GM19324 (cell line): ENCODE measurements at regions not wholly inside any gene's neighbourhood (a gene's known extent, or its start where the extent isn't known, plus 50 kb on each side); places are given as distances from the start of the nearest gene placed in this dataset.
A peak's percentile ranks its signal among the peaks of the same experiment; 100 is the strongest.
"Not testable (repeated sequence)": the region's sequence is repeated elsewhere in the genome, so short reads cannot be mapped to it uniquely, and the experiment has no call there.

Experiments used
- ATAC-seq: cut with Tn5 transposase; IDR thresholded peaks from one replicate; pipeline ENCODE4 v1.9.1; 2021; ENCODE audit warnings: mild to moderate bottlenecking, moderate library complexity; ENCODE audit not compliant: unreplicated experiment, low FRiP score

DNA sequence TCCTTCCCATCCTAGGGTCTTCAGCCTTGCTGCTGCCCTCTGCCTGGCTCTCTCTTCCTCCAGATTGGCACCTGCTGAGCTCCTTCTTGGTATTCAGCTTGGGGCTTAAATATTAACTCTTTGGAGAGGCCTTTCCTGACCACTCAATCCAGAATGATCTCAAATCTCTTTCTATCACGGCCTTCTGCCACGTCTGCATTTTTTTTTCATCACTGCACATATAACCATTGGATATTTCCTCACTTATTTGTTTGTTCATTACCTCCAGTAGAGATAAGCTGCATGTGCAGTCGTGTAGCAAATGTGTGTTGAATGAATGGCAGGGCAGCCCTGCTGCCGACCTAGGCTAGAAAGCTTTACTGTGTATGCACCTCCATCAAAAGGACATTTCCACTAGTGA lies 51.6 kb upstream of the MPP7 start:
- ATAC-seq: no peak

DNA sequence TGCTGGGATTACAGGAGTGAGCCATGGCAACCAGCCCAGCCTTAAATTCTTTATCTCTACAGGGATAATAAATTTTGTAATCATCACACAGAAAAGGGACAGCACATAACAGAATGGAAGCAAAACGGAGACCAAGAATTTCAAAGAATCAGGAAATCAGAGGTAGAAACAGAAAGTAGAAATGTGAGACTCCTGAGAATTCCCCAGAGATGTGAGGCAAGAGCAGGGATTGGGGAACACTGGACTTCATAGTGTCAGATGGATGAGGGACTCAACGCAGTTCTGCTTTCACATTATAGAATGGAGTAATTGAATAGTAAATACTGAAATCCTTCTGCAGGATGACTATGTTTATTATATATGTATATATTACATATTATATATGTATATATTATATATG lies 52.5 kb upstream of the MPP7 start:
- no peak for ATAC-seq

DNA sequence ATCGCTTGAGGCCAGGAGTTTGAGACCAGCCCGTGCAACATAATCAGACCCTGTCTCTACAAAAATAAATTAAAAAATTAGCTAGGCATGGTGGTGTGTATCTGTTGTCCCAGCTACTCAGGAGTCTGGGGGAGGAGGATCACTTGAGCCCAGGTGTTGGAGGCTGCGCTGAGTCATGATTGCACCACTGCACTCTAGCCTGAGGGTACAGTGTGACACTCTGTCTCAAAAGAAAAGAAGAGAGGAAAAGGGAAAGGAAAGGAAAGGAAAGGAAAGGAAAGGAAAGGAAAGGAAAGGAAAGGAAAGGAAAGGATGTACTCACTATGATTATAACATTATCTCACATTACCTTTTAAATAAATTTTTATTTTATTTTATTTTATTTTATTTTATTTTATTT lies 56.5 kb upstream of the MPP7 start:
- no peak for ATAC-seq

DNA sequence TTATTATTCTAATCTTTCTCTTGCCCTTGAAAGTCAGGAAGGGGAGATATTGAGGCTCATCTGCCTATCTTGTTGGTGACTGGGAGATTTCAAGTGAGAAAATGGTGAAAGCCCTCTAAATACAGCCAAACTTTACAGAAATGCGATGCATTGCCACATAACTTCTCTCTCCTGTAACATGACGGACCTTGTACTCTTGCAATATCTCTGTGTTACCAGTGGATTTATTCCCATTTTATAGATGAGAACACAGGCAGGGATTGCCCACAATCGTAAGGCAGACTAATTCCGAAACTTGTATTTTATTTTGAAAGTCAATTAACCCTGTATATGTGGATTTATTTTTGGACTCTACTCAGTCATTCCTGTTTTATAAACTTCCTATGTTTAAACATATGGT lies 57.3 kb upstream of the MPP7 start:
- ATAC-seq: no peak

DNA sequence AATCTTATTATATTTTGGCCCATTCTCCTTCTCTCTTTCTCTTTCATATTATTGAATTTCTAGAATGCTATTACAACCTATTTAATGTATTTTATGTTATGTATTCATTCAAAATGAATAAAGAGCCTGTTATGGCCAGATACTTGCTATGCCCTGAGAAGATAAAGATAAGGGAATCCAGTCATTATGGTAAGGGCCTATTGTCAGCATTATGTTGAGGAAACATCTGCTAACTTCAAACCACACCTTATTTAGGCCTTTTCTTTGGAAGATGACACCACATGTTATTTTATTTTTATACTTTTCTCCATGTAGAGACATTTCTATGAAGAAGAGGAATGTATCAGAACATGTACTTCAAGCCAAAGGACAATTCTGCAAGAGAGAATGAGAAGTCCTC lies 60.5 kb upstream of the MPP7 start:
- ATAC-seq: no peak

DNA sequence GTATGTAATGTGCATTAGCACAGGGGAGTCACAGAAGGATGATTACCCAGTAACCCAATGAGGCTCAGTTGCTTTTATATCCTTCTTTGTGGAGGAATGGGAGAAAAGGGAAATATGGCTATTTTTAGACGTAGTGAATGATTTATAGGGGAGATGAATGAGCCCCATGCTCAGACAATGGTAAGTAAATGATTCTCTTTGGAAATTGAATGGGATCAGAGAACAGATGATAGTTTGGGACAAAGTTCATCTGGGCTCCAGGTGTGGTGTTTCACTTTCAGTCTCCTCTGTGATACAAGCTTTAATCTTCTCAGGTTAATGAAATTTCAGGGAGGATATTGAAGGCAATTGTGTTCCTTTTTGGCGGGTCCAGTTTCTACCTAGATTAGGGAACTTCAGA lies 63.0 kb upstream of the MPP7 start:
- ATAC-seq: no peak

DNA sequence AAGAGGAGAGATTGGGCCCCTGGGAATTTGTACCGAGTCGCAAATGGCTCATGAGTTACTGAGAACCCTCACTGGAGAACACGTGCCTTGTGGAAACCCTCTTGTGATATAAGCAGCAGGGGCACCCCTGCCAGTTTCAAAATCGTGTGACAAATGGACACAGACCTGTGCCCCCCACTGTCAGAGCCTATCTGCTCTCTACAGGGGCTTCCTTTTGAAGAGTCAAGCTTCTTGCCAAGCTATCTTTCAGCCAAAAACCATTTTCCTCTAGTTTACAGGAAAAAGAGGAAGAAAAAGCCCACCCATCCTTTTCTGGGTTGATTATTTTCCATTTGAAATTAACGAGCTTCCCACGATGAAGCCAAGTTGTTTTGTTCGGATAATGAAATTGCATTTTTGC lies 64.1 kb upstream of the MPP7 start:
- no peak for ATAC-seq

DNA sequence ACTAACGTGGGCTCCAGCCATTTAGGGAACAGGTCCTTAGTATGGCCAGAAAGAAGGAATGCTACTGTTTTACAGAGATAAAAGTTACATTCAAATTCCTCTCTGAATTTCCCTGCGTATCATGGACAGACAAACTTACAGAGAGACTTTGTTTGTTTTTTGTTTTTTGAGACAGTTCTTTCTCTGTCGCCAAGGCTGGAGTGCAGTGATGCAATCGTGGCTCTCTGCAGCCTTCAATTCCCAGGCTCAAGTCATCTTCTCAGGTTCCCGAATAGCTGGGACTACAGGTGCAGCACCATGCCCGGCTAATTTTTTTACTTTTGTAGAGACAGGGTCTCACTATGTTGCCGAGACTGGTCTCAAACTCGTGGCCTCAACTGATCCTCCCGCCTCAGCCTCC lies 64.5 kb upstream of the MPP7 start:
- ATAC-seq: no peak

DNA sequence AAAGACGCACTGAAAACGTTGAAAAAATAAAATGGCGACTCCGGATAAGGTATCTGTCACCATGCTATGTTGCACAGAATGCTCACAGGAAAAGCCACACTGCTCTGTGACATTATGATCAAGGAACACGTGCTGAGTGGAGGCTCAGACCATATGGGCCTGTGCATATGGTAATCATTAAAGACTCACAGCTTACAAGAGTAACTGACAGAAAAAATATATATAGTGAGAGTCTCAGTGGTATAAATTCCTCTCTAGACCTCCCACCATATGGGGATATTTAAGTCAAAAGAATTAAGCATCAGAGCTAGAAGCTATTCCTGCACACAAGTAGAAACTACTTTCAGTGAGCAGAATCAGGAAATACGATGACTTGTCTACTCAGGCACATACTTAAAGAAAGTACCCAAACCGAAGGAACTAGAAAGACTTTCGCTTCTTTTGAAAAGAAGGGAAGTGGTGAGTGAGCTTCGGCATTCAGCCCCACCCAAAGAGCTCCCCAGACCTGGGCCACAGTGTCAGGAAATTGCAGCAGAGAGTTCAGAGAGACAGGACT lies 65.1 kb upstream of the MPP7 start:
- peak; percentile 69 for ATAC-seq

DNA sequence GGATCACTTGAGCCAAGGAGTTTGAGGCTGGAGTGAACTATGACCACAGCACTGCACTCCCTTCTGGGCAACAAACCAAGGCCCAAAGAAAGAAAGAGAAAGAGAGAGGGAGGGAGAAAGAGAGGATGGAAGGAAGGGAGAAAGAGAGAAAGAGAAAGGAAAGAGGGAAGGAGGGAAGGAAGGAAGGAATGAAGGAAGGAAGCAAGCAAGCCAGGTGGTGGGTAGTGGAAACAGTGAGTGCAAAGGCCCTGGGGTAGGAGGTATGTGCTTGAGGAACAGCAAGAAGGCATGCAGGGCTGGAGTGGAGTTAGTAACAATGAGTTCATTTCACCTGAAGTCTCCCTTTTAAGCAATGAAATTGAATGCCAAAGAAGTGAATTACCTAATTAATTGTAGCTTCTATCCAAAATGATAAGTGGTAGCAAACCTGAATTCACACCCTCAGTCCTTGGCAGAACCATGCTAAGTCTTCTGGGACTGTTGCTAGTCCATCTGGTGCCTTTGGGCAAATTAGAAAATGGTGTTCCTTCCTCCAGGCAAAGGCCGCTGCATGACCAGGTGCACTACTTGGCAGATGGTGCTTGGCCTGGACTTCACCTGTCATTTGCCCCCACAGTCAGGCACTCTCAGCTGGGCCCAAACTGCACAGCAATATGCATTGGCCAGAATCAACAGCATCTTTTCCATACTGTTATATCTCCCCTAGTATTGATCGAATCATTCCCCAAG lies 67.4 kb upstream of the MPP7 start:
- no peak for ATAC-seq

DNA sequence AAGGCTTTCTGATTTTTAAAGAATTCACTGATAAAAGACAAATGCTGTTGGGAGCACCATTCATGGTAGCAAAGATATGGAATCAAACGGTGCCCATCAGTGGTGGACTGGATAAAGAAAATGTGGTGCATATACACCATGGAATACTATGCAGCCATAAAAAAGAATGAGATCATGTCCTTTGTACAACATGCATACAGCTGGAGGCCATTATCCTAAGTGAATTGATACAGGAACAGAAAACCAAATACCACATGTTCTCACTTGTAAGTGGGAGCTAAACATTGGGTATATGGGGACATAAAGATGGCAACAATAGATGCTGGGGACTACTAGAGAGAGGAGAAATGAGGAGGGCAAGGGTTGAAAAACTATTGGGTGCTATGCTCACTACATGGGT lies 68.8 kb upstream of the MPP7 start:
- ATAC-seq: not testable (repeated sequence)

DNA sequence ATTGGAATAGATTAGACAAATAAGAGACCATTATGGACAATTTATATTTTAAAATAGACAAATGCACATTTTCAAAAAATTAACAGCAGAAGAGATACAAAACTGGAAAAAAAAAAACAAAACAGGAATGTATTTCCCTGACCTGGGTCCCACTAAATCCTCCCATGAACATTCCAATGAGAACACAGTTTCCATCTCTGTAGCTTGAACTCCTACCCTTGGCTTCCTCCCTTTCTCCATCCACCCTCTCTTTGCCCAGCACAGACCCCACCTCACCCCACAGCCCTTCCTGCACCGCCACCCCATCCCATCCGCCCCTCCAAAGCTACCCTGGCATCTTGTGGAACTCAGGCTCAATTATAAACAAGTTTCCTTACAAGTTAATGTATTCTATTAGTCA lies 71.2 kb upstream of the MPP7 start:
- ATAC-seq: no peak

DNA sequence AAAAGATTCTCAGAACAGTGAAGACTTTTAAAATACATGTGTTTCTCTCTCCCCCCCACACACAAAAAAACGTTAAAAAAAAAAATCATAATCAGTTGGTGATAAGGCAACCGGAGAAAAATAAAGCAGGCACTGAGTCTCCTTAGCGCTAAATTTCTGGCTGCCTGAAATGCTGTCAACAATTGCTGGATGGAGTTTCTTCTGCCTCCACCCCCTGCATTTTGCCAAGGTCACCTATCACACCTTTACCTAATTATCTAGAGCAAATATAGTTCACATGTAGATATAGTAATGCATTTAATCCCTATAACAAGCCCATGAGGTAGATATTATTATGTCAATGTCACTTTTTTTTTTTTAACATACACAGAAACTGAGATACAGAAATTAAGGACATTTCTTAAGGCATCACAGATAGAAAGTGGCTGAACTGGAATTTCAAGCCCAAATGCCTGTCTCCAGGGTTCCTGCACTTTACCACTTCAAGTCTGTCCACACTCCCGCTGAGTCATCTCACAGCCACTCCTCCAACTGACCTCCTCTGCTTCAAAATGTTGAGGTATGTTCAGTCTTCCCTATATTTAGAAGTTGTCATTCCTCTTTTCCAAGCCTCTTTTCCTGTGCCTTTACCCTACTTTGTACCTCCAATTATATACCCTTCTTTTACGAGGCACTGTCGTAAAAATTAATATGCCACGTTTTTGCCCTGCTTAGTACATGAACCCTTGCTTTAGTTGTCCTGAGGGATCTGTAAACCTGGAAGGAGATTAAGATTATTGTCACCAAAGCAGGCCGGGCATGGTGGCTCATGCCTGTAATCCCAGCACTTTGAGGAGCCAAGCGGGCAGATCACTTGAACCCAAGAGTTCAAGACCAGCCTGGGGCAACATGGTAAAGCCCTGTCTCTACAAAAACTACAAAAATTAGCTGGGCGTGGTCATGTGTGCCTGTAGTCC lies 72.8 kb upstream of the MPP7 start:
- no peak for ATAC-seq

DNA sequence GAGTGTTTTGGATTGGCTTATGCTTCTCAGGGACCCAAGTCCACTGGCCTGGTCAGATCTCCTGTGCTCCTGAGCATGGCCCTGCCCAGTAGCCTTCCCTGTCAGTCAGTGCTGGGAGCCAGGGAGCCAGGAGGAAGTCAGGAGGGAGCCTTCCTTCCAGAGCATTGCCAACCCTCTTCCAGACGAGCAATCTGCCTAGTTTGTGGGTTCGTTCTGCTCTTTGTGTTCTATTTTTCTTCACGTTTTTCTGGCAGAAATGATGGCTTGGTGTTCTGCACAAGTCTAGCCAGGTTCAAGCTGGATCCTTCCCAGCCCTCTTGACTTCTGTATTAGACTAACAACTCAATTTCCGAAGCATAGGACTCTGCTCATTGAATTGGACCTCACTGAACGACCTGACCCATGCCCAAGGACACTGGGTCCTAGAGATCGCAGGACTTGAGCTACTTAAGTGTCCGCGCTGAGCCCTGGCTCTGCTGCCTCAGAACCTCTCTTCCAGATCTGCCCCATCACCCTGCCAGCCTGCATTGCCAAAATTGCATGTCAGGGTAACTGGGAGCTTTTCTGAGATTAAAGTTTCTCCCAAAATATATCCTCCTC lies 76.2 kb upstream of the MPP7 start:
- ATAC-seq: no peak

DNA sequence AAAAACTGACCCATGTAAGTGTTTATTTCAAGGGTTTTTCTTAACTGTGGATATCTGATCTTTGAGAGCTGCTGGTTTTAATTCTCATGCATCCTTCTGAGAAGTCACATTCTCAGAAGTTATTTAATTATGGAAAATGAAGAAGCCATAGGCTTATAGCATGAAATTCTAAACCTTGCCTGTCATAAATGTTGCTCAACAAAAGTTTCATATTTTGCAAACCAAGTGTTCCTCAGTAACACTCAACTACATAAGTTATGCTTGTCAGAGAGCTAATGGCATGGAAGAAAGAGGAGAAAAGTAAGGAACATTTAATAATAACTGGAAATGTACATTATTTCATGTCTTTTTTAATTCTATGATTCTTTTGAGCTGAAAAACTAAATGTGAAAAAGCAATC lies 78.6 kb upstream of the MPP7 start:
- no peak for ATAC-seq

DNA sequence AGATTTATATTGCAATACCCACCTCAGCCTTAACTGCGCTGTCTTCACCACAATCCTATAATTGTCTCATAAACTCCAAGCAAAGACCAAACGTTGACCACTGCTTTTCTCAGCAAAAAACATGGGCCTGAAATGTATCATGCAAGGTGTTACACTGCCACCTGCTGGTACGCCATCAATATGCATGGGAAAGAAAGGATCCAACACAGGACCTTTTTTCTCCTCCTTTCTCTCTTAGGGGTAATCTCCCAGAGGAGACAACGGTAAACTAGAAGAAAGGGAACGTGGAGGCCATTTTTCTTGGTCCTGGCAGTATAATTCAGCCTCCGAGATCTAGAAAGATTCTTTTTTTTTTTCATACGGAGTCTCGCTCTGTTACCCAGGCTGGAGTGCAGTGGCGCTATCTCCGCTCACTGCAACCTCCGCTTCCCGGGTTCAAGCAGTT lies 79.1 kb upstream of the MPP7 start:
- no peak for ATAC-seq

DNA sequence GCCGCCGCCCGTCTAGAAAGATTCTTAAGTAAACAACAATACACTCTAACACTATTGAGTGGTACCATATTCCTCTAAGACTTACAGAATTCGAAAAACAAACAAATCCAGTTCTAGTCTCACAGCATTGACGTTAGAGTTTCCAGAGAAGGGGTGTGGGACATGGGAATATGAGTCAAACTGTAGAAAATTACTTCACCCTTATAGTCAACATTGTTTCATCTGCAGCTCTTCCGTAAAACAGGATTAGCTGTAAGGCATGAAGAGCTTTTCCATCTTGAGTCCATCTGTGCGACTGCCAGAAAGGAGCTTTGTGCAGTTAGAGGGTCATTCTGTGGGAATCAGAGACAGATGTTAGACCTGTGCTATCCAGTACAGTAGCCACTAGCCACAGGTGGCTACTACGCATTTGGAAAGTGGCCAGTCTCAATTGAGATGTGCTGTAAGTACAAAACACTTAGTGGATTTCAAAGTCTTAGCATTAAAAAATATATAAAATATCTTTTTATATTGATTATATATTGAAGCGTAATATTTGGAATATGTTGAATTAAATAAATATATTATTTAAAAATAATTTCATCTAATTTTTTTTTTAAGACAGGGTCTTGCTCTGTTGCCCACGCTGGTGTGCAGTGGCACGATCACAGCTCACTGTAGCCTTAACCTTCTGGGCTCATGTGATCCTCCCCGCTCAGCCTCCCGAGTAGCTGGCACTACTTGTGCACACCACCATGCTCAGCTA lies 79.8 kb upstream of the MPP7 start:
- no peak for ATAC-seq

DNA sequence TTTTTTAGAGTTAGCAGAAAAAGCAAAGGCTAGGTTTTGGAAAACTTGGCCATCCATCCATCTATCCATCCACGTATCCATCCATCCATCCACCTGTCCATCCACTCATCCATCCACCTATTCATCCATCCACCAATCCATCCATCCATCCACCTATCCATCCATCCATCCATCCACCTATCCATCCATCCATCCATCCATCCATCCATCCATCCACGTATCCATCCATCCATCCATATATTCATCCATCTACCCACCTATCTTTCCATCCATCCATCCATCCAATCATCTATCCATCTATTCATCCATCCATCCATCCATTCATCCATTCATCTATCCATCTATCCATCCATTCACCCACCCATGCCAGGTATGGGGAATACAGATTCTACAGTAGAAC lies 81.7 kb upstream of the MPP7 start:
- no peak for ATAC-seq

DNA sequence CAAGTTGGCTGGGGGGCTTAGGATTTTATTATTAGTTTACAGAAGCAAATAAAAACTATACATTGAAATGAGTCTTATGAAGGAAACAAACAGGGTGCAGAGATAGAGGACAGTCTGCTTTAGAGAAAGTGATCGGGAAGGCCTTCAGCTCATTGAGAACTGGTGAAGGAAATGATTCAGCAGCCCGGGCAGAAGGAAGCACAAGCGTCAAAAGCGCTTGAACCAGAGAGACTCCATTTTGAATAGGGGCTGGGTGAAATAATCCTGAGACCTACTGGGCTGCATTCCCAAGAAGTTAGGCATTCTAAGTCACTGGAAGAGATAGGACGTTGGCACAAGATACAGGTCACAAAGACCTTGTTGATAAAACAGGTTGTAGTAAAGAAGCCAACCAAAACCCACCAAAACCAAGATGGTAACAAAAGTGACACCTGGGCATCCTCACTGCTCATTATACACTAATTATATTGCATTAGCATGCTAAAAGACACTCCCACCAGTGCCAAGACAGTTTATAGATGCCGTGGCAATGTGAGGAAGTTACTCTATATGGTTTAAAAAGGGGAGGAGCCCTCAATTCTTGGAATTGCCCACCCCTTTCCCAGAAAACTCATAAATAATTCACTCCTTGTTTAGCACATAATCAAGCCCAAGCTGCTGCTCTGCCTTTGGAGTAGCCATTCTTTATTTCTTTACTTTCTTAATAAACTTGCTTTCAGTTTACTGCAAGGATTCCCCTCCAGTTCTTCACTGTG lies 83.1 kb upstream of the MPP7 start:
- ATAC-seq: no peak

DNA sequence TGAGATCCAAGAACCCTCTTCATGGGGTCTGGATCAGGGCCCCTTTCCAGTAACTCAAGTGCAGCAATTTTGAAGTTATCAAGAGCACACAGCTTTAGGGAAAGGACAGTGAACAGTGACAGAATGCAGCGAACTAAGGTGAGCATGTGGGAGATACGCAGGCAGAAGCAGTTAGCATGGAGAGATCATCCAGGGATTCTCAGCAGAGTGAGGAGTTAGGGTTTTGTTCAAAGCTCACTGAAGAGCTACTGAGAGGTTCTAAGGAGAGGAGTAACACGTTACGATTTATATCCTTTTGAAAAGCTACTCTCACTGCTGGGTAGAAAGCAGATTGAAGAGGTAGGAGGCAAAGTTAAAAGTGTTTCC lies 83.6 kb upstream of the MPP7 start:
- ATAC-seq: no peak
